Activated CD4-positive, alpha-beta T cell treated with anti-CD3 and anti-CD28 coated beads for 48 hours (primary cell): ENCODE measurements at regions not wholly inside any gene's neighbourhood (a gene's known extent, or its start where the extent isn't known, plus 50 kb on each side); places are given as distances from the start of the nearest gene placed in this dataset.

Source experiments
- DNase-seq: peaks from one replicate; pipeline ENCODE4 v3.0.0-alpha.2; 2020

DNA sequence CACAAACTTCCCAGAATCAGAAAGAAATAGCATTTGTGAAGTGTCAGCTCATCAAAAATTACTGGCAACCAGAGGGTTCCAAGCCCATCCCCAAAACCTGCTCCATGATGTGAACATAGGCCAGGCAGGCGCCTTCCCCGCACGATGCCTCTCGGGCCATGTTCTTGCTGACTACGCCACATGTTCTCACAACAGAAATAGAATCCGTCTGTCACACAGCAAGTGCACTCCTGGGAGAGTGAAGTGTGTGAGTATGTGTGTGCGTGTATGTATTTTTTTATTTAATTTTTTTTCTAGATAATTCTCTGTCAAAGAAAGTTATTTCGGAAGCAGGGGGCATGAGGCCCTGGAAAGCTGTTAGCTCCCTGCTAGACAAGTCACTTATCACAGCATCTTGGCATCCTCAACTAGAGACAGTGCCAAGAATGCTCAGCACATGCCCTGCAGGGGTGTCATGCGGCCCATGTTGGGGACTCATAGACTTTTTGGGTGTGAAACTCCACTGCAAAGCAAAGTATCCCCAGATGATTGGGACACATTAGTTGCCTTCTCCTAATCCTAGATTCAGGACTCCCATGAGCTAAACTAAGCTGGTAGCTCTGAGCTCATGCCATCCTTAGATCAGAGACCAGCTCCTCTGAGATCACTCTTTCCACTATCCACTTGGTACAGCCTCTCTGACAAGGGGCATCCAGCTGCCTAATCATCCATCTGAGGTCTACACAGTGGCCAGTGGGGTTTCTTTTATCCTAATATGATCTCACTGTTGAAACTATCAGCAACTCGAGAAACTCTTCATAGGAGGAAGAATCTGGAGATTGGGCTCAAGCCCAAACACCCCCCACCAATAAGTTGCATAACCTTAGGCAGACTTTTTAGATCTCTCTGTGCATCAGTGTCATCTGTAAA lies 53.2 kb upstream of the CYRIA start:
- no peak for DNase-seq

DNA sequence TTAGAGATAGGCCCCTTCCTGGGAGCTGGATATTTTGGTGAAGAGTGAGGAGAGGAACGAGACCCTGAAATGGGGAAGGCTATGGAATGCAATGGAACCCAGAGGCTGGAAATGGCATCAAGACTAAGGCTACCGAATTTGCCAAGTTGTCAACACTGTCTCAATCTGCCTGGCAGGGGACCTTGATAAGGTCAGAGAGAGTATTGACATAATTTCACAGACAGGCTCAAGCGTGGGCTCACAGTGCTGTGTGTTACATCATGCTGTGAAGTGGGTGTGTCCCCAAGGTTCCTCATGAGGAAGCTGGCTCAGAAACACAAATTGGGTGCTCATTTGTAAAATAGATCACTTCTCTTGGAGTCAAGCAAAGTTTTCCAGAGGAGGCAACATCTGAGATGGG lies 51.8 kb upstream of the CYRIA start:
- no peak for DNase-seq

DNA sequence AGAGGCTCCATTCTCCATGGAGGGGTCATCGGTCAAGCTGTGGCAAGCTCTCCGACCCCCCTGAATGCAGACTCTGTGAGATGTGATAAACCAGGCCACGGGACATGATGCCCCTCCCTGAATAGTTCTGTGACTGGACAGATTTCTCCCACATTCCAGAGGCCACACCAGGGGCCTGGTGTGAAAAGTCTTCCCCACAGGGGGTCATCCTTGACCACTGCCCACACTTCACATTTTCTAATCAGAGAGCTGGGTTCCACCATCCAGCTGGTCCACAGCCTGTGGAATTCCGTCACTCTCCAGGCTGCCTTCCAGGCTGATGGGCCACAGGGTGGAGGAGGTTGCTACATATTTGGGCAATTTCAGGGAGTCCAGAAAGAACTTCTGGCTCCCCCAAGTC lies 51.3 kb upstream of the CYRIA start:
- no peak for DNase-seq

DNA sequence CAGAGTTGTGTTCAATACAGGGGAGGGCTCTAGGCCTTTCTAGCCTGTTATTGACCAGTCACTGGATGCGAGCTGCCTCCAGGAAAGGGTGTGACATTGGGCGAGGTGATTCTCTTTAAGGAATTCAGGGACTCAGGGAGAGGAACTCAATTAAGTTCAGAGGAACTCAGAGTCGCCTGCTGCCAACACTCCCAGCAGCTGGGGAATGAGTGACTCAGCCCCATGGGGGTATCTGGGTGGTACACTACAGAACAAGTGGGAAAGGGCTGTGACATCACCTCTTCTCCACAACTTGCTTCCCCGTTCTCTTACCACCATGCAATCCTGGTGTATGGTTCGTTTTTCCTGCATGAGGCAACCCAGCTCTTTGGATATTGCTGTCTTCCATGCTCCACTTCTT lies 50.4 kb upstream of the CYRIA start:
- no peak for DNase-seq
